Neural crest cell (in vitro differentiated cells): ENCODE measurements at regions not wholly inside any gene's neighbourhood (a gene's known extent, or its start where the extent isn't known, plus 50 kb on each side); places are given as distances from the start of the nearest gene placed in this dataset.

Experiments used
- DNase-seq: peaks from one replicate; pipeline ENCODE4 v3.0.0; 2021; ENCODE audit warnings: low read depth, mixed read lengths, low spot score
- H3K27ac Mint-ChIP-seq: one replicate; pipeline ENCODE4 v1.8.0; 2021; ENCODE audit warnings: mild to moderate bottlenecking, mixed read lengths; ENCODE audit not compliant: unreplicated experiment
- H3K27me3 Mint-ChIP-seq: 2 replicates; pipeline ENCODE4 v1.8.0; 2021; ENCODE audit warnings: low read depth, mild to moderate bottlenecking, mixed read lengths
- H3K36me3 Mint-ChIP-seq: 2 replicates; pipeline ENCODE4 v1.8.0; 2021; ENCODE audit warnings: low read depth, mild to moderate bottlenecking, mixed read lengths
- H3K4me1 Mint-ChIP-seq: 2 replicates; pipeline ENCODE4 v1.8.0; 2021; ENCODE audit warnings: mixed read lengths
- H3K4me3 Mint-ChIP-seq: one replicate; pipeline ENCODE4 v1.8.0; 2021; ENCODE audit warnings: mild to moderate bottlenecking, mixed read lengths
- H3K9me3 Mint-ChIP-seq: 2 replicates; pipeline ENCODE4 v1.8.0; 2021; ENCODE audit warnings: mixed read lengths
- CTCF ChIP-seq: fragments of 200-600 bp; sonication (generic); conservative IDR thresholded peaks from 2 replicates; pipeline ENCODE4 v1.5.0; 2021; ENCODE audit warnings: antibody characterized with exemption, mild to moderate bottlenecking

GRCh38 chr3:22485954-22486353, 717.2 kb upstream of the UBE2E2 start:
- no peak for TF ChIP-seq CTCF
- Mint-ChIP-seq H3K27ac (no peak overlapping the region), H3K9me3 (no peaks in the 10 kb centered on the region), H3K4me3 (no peak overlapping the region), H3K4me1 (no peaks in the 10 kb centered on the region), H3K27me3 (peaks cover 12% of the 10 kb centered on the region), H3K36me3 (no peaks in the 10 kb centered on the region)
- DNase-seq: no peak

- no peaks in the 10 kb centered on the region for H3K4me1 Mint-ChIP-seq
- no peaks in the 10 kb centered on the region for H3K36me3 Mint-ChIP-seq
- no peak overlapping the region for H3K4me3 Mint-ChIP-seq
- no peak for DNase-seq
- H3K27ac Mint-ChIP-seq: no peak overlapping the region
- H3K9me3 Mint-ChIP-seq: no peaks in the 10 kb centered on the region
- peaks cover 9% of the 10 kb centered on the region for H3K27me3 Mint-ChIP-seq
- no peak for TF ChIP-seq CTCF
Observed at GRCh38 chr3:22490747-22491146, 712.4 kb upstream of the UBE2E2 start.

- no peak overlapping the region for H3K4me3 Mint-ChIP-seq
- no peak for TF ChIP-seq CTCF
- H3K4me1 Mint-ChIP-seq: no peaks in the 10 kb centered on the region
- no peak overlapping the region for H3K27ac Mint-ChIP-seq
- H3K27me3 Mint-ChIP-seq: peaks cover 6% of the 10 kb centered on the region
- no peak for DNase-seq
- H3K9me3 Mint-ChIP-seq: no peaks in the 10 kb centered on the region
- H3K36me3 Mint-ChIP-seq: no peaks in the 10 kb centered on the region
Observed at GRCh38 chr3:22491344-22491743, 711.8 kb upstream of the UBE2E2 start.

- no peak for TF ChIP-seq CTCF
- H3K4me1 Mint-ChIP-seq: no peaks in the 10 kb centered on the region
- no peak for DNase-seq
- H3K27me3 Mint-ChIP-seq: peaks cover 3% of the 10 kb centered on the region
- no peak overlapping the region for H3K27ac Mint-ChIP-seq
- no peaks in the 10 kb centered on the region for H3K9me3 Mint-ChIP-seq
- no peaks in the 10 kb centered on the region for H3K36me3 Mint-ChIP-seq
- no peak overlapping the region for H3K4me3 Mint-ChIP-seq
Observed at GRCh38 chr3:22492342-22492741, 710.8 kb upstream of the UBE2E2 start.

GRCh38 chr3:22495241-22495640, 707.9 kb upstream of the UBE2E2 start:
- Mint-ChIP-seq H3K27me3 (no peaks in the 10 kb centered on the region), H3K4me3 (no peak overlapping the region), H3K27ac (no peak overlapping the region), H3K4me1 (no peaks in the 10 kb centered on the region), H3K36me3 (no peaks in the 10 kb centered on the region), H3K9me3 (no peaks in the 10 kb centered on the region)
- no peak for DNase-seq
- no peak for TF ChIP-seq CTCF

- no peak for TF ChIP-seq CTCF
- H3K36me3 Mint-ChIP-seq: no peaks in the 10 kb centered on the region
- no peak for DNase-seq
- H3K9me3 Mint-ChIP-seq: no peaks in the 10 kb centered on the region
- H3K27me3 Mint-ChIP-seq: no peaks in the 10 kb centered on the region
- H3K27ac Mint-ChIP-seq: no peak overlapping the region
- no peaks in the 10 kb centered on the region for H3K4me1 Mint-ChIP-seq
- no peak overlapping the region for H3K4me3 Mint-ChIP-seq
Observed at GRCh38 chr3:22495791-22496190, 707.3 kb upstream of the UBE2E2 start.
